ENCODE measurements at regions not wholly inside any gene's neighbourhood (a gene's known extent, or its start where the extent isn't known, plus 50 kb on each side); places are given as distances from the start of the nearest gene placed in this dataset.

DNA sequence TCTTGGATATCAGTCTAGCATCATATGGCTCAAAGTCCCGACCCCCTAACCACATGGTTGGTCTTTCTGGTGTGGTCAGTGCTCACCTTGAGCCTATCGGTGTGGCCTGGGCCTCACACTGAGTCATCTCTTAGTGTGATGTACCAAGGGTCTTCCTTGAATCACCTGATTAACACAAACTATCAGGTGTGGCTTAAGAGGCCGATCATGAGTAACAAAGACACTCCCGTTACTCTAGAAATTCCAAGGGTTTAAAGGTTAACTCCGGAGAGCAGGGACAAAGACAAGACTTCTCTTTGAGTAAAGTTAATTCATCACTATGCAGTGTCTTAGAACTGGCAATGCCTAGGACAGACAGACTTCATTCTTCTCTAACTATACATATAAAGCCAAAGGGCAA lies 52.3 kb upstream of the ARMC3 start:
- ATAC-seq (no peak), DNase-seq (ENCODE audit: missing footprints) (no peak)
- intact Hi-C loops (cut with DNase I) = no loop called here

DNA sequence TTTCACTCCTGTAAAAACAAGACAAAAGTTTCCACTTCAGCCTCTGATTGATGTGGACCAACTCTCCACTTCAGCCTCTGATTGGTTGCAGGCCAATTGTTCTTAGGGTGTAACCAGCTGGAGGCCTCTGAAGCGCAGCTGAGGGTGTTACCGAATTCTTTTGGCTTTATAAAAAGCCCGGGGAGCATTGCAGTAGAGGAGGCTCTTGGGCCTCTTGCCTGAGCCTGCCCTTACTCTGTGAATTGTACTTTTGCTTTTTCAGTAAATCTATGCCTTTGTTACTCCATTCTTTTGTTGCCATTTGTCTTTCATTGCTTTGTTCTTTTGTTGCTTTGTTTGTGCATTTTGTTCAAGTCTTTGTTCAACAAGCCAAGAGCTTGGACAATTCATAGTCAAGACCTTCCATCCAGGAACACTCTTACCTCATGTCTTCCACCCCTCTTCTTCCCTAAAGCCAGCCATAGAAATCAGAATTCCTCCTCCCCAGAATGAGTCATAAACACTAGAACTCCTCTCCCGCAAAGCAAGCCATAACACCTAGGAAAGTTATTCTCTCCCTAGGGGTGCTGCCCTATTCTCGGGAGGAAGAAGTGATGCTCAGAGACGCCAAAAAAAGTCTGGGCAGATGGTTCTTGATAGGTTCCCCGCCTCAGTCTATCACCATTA lies 53.5 kb upstream of the ARMC3 start:
- intact Hi-C loops (cut with DNase I) = no loop called here
- DNase-seq (ENCODE audit: missing footprints) = no peak
- ATAC-seq = peak; percentile 69

DNA sequence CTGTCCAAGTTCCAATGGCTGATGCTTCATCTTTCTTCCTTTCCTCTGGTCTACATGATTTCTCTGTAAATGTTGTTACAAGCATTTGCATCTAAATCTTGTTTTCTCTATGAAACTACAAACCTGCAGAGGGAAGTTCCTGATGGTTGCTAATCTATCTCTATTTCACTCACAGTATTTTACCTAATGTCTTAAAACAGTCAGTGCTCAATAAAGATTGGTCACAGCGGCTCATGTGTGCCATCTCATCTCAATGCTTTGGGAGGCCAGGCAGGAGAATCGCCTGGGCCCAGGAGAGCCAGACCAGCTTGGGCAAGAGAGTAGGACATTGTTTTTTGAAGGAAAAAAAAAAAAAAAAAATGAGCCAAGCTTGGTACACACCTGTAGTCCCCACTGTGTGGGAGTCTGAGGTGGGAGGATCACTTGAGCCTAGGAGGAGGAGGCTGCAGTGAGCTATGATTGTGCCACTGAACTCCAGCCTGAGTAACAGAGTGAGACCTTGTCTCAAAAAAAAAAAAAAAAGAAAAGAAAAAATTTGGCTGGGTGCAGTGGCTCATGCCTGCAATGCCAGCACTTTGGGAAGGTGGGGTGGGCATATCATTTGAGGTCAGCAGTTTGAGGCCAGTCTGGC lies 71.3 kb upstream of the ARMC3 start:
- intact Hi-C loops (cut with DNase I) = loop anchor here (10.0 kb wide), 1 partner anchor 232 kb away; no protein-coding TSS in a partner anchor
- no peak for ATAC-seq
- no peak for DNase-seq (ENCODE audit: missing footprints)

DNA sequence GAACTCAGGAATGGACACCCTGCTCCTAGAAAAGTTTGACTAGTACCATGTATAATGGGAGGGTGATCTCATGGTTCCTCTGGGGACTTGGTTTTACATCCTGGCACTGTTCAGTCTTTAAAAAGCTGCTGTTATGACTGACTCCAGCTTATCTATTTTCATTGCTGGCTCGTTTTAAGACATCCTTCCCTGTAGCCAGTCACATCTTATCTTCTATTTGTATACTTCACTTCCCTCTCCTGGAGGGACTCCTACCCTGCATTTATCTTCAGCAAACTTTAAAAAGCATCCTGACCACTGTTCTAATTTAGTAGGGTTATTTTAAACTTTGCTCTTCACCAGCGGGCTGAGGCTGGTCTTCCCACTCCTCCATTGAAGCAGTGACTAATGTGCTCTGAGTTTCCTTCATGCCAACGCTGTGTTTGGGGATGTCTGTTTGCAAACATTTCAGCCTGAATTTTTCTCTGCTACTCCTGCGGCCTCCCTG lies 72.9 kb upstream of the ARMC3 start:
- peak; percentile 86 for ATAC-seq
- DNase-seq (ENCODE audit: missing footprints) = no peak
- intact Hi-C loops (cut with DNase I) = loop anchor here (5.0 to 10.0 kb wide), 2 partner anchors 132 to 230 kb away; no protein-coding TSS in a partner anchor

DNA sequence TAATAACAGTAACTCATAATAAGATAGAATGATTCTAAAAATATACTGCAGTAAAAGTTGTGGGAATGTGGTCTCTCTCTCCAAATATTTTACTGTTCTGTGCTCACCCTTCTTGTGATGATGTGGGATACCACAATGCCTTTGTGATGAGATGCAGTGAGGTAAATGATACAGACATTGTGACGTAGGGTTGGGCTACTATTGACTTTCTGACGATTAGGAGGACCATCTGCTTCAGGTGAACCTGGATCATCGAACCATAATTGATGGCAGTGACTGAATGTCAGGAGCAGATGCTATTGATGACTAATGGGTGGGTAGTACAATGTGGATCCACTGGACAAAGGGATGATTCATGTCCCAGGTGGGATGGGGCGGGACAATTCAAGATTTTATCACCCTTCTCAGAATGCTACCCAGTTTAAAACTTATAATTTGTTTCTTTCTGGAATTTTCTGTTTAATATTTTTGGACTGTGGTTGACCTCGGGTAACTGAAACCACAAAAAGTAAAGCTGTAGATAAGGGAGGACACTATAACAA lies 73.9 kb upstream of the ARMC3 start:
- intact Hi-C loops (cut with DNase I) = loop anchor here (5.0 to 10.0 kb wide), 2 partner anchors 133 to 229 kb away; no protein-coding TSS in a partner anchor
- no peak for ATAC-seq
- DNase-seq (ENCODE audit: missing footprints) = no peak

DNA sequence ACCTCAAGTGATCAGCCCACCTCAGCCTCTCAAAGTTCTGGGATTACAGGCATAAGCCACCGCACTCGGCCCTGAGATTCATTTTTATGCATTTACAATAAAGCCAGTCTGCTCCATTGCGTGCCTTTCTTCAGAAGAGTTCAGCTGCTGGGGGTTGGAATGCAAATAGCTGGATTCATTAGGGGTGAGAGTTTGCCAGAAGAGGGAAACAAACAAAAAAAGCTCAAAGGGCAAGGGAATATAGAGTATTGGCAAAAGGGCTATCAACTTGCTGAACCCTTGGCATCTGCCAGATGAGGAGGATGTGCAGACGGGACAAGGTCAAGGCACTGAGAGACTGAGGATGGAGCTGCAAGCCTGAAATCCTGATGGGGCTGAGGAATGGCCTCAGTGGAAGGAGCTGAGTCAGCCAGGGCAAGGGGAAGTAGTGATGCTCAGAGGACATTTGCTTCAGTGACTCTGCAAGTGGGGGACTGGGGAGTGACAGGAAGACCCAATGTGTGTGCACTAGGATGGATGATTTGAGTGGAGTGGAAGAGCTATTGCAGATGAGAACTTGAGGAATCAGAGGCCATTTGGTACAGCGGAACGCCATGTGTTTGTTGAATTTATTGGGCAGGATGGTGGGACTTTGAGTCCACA lies 75.0 kb upstream of the ARMC3 start:
- no peak for DNase-seq (ENCODE audit: missing footprints)
- ATAC-seq = no peak
- intact Hi-C loops (cut with DNase I) = loop anchor here (5.0 to 10.0 kb wide), 2 partner anchors 134 to 228 kb away; no protein-coding TSS in a partner anchor

DNA sequence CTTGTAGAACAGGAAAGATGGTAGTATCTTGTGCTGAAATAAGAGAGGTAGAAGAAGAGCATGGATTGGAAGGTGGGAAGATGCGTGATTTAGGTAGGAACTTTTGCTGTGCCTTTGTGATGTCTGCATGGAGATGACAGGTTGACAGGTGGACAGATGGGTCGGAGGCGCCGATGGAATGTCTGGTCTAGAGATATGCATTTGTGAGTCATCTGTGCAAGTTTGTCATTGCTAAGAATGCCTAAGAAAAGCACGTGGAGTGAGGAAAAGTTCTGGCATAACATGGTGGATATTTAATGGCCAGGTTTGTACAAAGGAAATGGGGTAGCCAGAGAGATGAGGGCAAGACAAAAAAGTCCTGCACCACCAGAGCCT lies 76.0 kb upstream of the ARMC3 start:
- DNase-seq (ENCODE audit: missing footprints) = no peak
- ATAC-seq = no peak
- intact Hi-C loops (cut with DNase I) = loop anchor here (5.0 to 10.0 kb wide), 2 partner anchors 135 to 227 kb away; no protein-coding TSS in a partner anchor

DNA sequence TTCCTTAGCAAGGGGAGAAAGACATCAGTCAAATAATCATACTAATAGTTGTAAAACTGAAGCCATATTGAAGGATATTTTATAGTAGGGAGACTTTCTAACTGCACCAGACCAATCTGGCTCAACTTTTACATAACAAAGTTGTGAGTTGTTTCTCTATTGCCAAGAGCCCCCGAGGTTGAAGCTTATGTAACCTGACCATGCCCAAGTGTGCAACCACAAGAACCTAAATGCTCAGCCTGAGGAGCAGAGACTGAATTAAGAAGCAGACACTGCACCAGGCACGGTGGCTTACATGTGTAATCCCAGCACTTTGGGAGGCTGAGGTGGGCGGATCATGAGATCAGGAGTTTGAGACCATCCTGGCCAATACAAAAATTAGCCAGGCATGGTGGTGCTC lies 77.3 kb upstream of the ARMC3 start:
- intact Hi-C loops (cut with DNase I) = loop anchor here (5.0 to 10.0 kb wide), 2 partner anchors 137 to 226 kb away; no protein-coding TSS in a partner anchor
- ATAC-seq (no peak), DNase-seq (ENCODE audit: missing footprints) (no peak)

DNA sequence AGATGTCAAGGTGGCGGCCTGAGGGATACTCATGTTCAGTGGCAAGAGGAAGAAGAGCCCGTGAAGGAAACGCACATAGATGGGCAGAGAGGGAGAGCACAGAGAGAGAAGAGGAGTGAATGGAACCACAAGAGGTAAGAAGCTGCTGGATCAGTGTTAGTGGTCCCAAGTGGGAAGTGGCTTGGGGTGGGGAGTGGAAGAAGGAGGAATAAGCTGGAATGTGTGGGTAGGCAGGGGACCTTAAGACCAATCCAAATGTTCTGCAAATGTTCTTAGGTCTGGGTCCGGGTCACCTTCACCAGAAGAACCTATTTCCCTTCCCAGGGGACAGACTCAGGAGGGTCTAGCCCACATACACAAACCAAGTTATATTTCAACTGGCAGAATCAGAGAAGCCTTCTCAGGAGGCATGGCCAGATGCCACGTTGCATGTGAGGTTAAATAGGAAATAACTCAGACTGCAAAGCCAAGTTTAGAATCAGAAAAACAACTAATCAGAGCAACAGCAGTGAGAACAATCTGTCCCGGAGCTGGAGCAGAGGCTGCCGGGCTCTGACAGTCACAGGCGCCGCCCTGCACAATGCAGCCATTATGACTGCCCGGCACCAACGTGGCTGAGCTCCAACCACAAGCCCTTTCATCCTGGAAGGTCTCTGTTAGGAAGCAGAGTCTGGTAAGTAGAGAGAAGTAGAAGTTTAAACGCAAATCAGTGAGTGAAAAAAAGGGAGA lies 78.6 kb upstream of the ARMC3 start:
- intact Hi-C loops (cut with DNase I) = loop anchor here (5.0 to 10.0 kb wide), 3 partner anchors 134 to 524 kb away; partner anchors contain the start of genes BMI1 and PIP4K2A
- ATAC-seq = peak; percentile 98

DNA sequence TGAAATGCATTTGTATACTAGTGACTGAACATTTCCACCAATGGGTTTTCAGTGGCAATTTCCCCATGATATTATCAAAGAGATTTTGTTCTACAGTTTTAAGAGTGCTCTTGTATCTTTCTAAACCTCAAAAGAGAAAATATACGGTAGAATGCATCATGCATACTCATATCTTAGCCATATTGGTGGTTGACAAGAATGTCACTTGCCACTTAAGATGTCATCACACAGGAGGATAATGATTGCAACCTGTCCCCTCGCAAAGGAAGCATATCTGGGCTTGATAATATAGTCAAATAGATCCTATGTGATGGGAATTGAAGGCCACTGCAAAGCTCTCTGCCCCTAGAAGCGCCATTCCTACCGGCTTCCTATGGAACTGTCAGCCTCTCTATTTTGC lies 79.3 kb upstream of the ARMC3 start:
- intact Hi-C loops (cut with DNase I) = loop anchor here (5.0 to 10.0 kb wide), 3 partner anchors 134 to 524 kb away; partner anchors contain the start of genes BMI1 and PIP4K2A
- DNase-seq (ENCODE audit: missing footprints) = no peak
- no peak for ATAC-seq

More for the DNA sequence above, 78.6 kb upstream of the ARMC3 start:
- DNase-seq (ENCODE audit: missing footprints) = peak; percentile 91

DNA sequence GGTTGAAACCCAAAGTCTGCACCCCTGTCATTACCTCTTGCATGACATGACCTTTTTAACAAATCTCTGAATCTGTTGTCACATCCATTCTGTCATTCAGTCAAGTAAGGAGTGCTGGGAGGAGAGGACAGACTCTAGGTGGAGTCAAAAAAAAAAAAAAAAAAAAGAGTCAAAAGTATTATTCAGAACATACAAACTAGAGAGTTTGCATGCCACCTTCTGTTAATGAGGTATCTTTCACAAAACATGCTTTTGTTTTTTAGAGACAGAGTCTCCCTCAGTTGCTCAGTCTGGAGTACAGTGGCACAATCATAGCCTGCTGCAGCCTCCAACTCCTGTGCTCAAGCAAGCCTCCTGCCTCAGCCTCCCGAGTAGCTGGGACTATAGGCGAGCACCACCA lies 81.6 kb upstream of the ARMC3 start:
- intact Hi-C loops (cut with DNase I) = loop anchor here (5.0 to 10.0 kb wide), 3 partner anchors 131 to 521 kb away; partner anchors contain the start of genes BMI1 and PIP4K2A
- no peak for ATAC-seq
- DNase-seq (ENCODE audit: missing footprints) = no peak

DNA sequence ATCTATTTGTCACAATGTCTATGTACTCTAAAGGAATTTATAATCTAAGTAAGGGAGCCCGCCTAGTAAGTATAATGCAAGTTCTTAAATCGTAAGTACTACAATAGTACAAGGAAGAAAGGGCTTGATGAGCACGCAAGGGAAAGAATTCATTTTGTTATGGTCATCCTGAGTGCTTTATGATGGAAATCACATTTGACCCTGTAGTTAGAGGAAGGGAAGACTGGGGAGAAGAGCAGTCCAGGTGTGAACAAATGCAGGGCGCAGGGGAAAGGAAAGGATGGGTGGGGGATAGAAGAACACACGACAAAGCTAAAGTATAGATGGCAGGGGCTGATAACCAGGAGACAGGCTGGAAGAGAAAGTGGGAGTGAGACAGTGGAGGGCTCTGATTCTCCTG lies 88.2 kb upstream of the ARMC3 start:
- intact Hi-C loops (cut with DNase I) = loop anchor here (10.0 kb wide), 2 partner anchors 125 to 515 kb away; partner anchors contain the start of genes BMI1 and PIP4K2A
- ATAC-seq (no peak), DNase-seq (ENCODE audit: missing footprints) (no peak)

DNA sequence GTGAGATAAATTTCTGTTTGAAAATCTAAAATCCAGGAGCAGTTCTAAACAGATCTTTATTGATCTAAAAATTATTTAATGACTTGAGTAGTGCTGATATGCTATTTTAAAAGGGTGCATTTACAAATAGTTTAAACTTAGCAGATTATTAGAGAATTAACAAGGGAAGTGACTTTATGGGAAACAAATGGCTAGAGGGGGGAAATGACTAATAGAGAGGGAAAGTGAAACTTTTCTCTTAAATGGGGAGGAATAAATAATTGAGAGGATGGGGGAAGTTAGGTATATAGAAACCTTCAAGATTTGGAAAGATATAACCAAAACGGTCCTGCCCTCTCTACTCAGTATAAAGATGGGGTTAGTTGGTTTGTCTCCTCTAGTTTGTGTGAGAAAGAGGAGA lies 90.1 kb upstream of the ARMC3 start:
- intact Hi-C loops (cut with DNase I) = no loop called here
- ATAC-seq (no peak), DNase-seq (ENCODE audit: missing footprints) (no peak)

DNA sequence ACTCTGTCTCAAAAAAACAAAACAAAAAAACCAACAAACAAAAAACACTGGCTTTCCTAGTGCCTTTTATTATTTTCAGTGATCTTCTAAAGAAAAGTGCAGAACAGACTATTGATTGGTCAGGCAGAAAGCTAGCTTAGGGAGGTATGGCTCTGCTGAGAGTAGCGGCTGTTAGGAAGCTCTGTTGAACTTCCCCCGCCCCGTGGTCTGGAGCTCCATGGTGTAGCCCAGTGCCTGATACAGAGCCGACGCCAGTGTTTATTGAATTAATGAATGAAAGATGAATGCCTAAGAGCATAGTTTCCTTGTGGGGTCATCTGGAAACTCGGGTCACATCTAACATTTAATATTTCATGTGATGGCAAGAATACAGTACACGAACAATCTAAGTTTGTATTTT lies 90.5 kb upstream of the ARMC3 start:
- no peak for ATAC-seq
- intact Hi-C loops (cut with DNase I) = no loop called here
- DNase-seq (ENCODE audit: missing footprints) = no peak

DNA sequence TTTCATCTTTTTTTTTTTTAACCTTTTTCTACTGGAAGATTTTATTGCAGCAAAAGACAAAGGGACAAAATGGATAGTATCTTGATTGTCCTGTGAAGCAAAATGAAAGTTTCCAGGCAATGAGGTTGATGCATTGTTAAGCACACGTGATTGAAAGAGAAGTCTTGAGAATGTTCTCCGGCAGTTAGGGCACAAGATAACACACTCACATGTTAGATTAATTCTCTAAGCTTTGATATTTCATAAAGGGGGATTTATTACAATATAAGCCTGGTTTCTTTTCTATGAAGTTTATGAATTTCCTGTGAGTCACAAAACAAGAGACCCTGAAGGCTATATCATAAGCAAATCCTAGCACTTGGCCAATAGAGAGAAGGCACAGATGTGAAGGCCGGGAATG lies 93.4 kb upstream of the ARMC3 start:
- no peak for ATAC-seq
- no peak for DNase-seq (ENCODE audit: missing footprints)
- intact Hi-C loops (cut with DNase I) = no loop called here

DNA sequence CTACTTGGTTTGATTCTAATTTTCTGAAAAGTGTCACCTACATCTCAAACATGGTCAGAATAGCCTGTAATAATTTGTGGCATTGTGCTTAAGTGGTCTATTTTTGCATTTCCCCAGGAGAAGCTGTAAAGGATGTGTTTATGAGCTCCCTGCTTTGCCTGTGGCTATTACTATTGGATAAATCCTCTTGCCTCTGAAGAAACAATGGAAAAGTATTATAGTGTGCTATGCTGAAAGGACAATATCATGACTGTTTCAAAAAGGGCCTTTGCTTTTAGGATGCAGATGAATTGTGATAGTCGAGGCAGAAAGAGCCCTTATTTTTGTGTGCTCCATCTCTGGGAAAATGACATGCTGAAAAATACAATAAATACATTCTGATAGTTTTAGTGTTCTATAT lies 94.1 kb upstream of the ARMC3 start:
- intact Hi-C loops (cut with DNase I) = no loop called here
- ATAC-seq (no peak), DNase-seq (ENCODE audit: missing footprints) (no peak)

DNA sequence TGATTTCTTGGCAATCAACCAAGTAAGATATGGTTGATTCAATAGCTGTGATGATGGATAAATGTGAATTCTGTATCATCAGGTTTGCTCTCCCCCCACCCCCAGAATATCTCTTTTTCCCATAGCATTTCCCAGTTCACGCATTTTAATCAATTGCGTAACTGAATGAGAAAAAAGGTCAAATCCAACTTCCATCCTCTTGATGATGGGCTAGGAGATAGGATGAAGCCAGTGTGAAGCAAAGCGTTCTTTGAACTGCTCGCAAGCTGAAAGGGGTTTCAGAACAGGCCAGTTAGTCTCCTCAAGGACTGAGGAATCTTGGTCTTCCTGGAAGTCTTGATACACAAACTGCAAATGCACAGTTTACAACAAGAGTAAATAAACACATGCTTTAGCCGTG lies 94.5 kb upstream of the ARMC3 start:
- no peak for ATAC-seq
- no peak for DNase-seq (ENCODE audit: missing footprints)
- intact Hi-C loops (cut with DNase I) = no loop called here

DNA sequence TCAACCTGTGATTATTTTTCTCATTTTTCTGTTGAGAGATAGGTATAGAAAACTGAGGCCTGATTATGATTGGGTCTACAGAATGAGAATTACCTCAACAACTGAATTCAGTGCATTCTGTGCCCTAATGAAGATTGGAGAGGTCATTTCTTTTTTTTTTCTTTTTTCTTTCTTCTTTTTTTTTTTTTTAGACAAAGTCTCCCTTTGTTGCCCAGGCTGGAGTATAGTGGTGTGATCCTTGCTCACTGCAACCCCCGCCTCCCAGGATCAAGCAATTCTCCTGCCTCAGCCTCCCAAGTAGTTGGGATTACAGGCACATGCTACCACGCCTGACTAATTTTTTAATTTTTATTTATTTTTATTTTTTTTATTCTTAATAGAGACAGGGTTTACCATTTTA lies 95.0 kb upstream of the ARMC3 start:
- intact Hi-C loops (cut with DNase I) = no loop called here
- DNase-seq (ENCODE audit: missing footprints) = no peak
- ATAC-seq = no peak

Measured in Right ventricle myocardium inferior (tissue), 1 donor.